BJ (cell line): ENCODE measurements at regions not wholly inside any gene's neighbourhood (a gene's known extent, or its start where the extent isn't known, plus 50 kb on each side); places are given as distances from the start of the nearest gene placed in this dataset.

Experiments used
- CTCF ChIA-PET: fragments of 350-600 bp; formaldehyde crosslinking; extraction: SDS; loops from one replicate; lab custom pipeline; 2021; ENCODE audit warnings: antibody characterized with exemption, inconsistent platforms; lab: Yijun Ruan, JAX
- POLR2A ChIA-PET: fragments of 300-600 bp; sonication (Branson Sonifier 250); formaldehyde crosslinking; extraction: SDS; loops from one replicate; lab custom pipeline; 2021; ENCODE audit warnings: antibody characterized with exemption; lab: Charles Lee
- DNase-seq: peaks from one replicate; pipeline ENCODE4 v3.0.0-alpha.2; 2011; ENCODE audit warnings: low read depth
- H3K27me3 ChIP-seq: 2 replicates; pipeline ENCODE4 v1.6.0; 2011; ENCODE audit warnings: low read length; ENCODE audit not compliant: control insufficient read depth, insufficient read depth
- H3K36me3 ChIP-seq: 2 replicates; pipeline ENCODE4 v1.5.1; 2011; ENCODE audit warnings: low read length; ENCODE audit not compliant: control insufficient read depth, insufficient read depth
- H3K4me3 ChIP-seq: 2 replicates; pipeline ENCODE4 v1.5.1; 2011; ENCODE audit warnings: low read depth, mild to moderate bottlenecking, control low read depth, low read length
- TF ChIP-seq, protein P1 (sequence below): IDR thresholded peaks from 2 replicates; pipeline ENCODE4 v1.5.1; 2011; ENCODE audit warnings: low read depth, mild to moderate bottlenecking, control low read depth, inconsistent platforms, low read length, moderate library complexity; ENCODE audit not compliant: insufficient read depth

DNA sequence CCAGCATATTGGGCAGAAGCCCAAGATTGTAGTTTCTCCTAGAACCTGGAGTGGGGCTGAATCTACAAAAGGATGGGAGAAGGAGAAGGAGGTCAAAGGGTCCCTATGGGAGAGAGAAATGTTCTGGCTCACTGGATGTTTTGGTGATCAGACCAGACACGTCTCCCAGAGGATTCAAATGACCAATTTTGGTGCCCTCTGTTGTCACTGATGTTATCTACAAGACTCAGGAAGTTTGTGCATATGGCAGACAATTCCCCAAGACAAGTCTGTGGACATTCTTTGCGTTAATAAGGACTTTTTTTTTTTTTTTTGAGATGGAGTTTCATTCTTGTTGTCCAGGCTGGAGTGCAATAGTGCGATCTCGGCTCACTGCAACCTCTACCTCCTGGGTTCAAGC, 137.2 kb upstream of the SMARCA2 start:
- TF ChIP-seq, protein P1, sequence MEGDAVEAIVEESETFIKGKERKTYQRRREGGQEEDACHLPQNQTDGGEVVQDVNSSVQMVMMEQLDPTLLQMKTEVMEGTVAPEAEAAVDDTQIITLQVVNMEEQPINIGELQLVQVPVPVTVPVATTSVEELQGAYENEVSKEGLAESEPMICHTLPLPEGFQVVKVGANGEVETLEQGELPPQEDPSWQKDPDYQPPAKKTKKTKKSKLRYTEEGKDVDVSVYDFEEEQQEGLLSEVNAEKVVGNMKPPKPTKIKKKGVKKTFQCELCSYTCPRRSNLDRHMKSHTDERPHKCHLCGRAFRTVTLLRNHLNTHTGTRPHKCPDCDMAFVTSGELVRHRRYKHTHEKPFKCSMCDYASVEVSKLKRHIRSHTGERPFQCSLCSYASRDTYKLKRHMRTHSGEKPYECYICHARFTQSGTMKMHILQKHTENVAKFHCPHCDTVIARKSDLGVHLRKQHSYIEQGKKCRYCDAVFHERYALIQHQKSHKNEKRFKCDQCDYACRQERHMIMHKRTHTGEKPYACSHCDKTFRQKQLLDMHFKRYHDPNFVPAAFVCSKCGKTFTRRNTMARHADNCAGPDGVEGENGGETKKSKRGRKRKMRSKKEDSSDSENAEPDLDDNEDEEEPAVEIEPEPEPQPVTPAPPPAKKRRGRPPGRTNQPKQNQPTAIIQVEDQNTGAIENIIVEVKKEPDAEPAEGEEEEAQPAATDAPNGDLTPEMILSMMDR = no peak
- no peak for DNase-seq
- Histone ChIP-seq H3K36me3 (no peaks in the 10 kb centered on the region), H3K4me3 (no peak overlapping the region), H3K27me3 (no peaks in the 10 kb centered on the region)
- ChIA-PET CTCF (no interaction called here), POLR2A (no interaction called here)

DNA sequence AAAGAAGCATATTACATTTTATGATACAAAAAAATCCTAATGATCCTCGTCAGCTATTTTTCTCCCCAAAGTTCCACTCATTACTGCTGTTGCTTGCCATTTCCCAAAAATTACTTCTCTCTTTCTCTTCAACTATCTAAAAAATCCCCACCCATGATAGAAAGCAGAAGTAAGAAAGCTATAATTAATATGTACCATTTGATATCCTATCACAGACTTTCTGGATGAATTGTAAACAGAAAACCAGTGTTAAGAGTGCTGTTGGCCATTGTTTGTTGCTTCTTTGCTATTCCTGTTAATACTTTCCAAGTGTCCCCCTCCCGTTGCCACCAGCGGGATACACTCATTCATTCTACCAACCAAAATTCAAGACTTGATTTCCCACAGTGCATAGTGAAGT, 136.3 kb upstream of the SMARCA2 start:
- ChIA-PET CTCF (no interaction called here), POLR2A (no interaction called here)
- H3K4me3 ChIP-seq = no peak overlapping the region
- DNase-seq = no peak
- TF ChIP-seq, protein P1 = no peak
- H3K36me3 ChIP-seq = no peaks in the 10 kb centered on the region
- H3K27me3 ChIP-seq = no peaks in the 10 kb centered on the region

GRCh38 chr9:1879501-1879900, 135.6 kb upstream of the SMARCA2 start:
- ChIA-PET POLR2A (no interaction called here), CTCF (no interaction called here)
- DNase-seq = no peak
- no peaks in the 10 kb centered on the region for H3K36me3 ChIP-seq
- TF ChIP-seq, protein P1 = no peak
- no peak overlapping the region for H3K4me3 ChIP-seq
- H3K27me3 ChIP-seq = no peaks in the 10 kb centered on the region

GRCh38 chr9:1880038-1880565, 135.0 kb upstream of the SMARCA2 start:
- Histone ChIP-seq H3K27me3 (no peaks in the 10 kb centered on the region), H3K4me3 (no peak overlapping the region), H3K36me3 (no peaks in the 10 kb centered on the region)
- TF ChIP-seq, protein P1 = no peak
- no peak for DNase-seq
- CTCF ChIA-PET = no interaction called here
- POLR2A ChIA-PET = no interaction called here

- ChIA-PET POLR2A (no interaction called here), CTCF (no interaction called here)
- TF ChIP-seq, protein P1 = no peak
- Histone ChIP-seq H3K27me3 (no peaks in the 10 kb centered on the region), H3K36me3 (no peaks in the 10 kb centered on the region), H3K4me3 (no peak overlapping the region)
- DNase-seq = no peak
Measured at GRCh38 chr9:1881708-1882295, 133.3 kb upstream of the SMARCA2 start.
